Adrenal gland (tissue), 9 donors: ENCODE measurements at regions not wholly inside any gene's neighbourhood (a gene's known extent, or its start where the extent isn't known, plus 50 kb on each side); places are given as distances from the start of the nearest gene placed in this dataset.

Experiments
- DNase-seq, 7 donors: peaks; one replicate each; pipeline ENCODE4 v3.0.0-alpha.2; 2019 to 2020
- H3K27ac ChIP-seq, 5 donors: fragments of 200-600 bp; sonication (generic) in 4 of 5; 1 replicate in 3 of 5; 2 replicates in 2 of 5; pipeline versions ENCODE4 v1.5.1 to v1.8.0; 2016 to 2020; ENCODE audit warnings: mild to moderate bottlenecking in 1 of 5
- H3K27me3 ChIP-seq: fragments of 200-600 bp; 2 replicates; pipeline ENCODE4 v1.8.0; 2021
- H3K36me3 ChIP-seq, 2 donors: fragments of 200-600 bp; replicated peaks in 1 of 2; 1 replicate in 1 of 2; 2 replicates in 1 of 2; pipeline versions ENCODE4 v1.5.1 to v1.8.0; 2018 to 2022
- H3K4me1 ChIP-seq, 2 donors: fragments of 200-600 bp; replicated peaks in 1 of 2; 1 replicate in 1 of 2; 2 replicates in 1 of 2; pipeline versions ENCODE4 v1.5.1 to v1.8.0; 2018 to 2021
- H3K4me3 ChIP-seq, 4 donors: fragments of 200-600 bp; sonication (generic) in 3 of 4; one replicate each; pipeline ENCODE4 v1.5.1; 2016 to 2018
- H3K9me3 ChIP-seq, 3 donors: fragments of 200-600 bp; sonication (generic) in 1 of 3; replicated peaks in 1 of 3; 1 replicate in 2 of 3; 2 replicates in 1 of 3; pipeline versions ENCODE4 v1.5.1 to v1.8.0; 2016 to 2021
- CTCF ChIP-seq, 6 experiments: fragments of 450-650 bp in 4 of 6; fragments of 200-600 bp in 2 of 6; sonication (generic) in 1 of 6; IDR thresholded peaks; 1 replicate in 5 of 6; 2 replicates in 1 of 6; pipeline versions ENCODE4 v1.5.1 to v1.8.0; 2016 to 2021; ENCODE audit warnings: antibody characterized with exemption in 6 of 6, mild to moderate bottlenecking in 2 of 6, moderate library complexity in 1 of 6
- POLR2A ChIP-seq, 2 donors: fragments of 450-650 bp; IDR thresholded peaks; one replicate each; pipeline ENCODE4 v1.6.1; 2017; ENCODE audit warnings: antibody characterized with exemption in 2 of 2, mild to moderate bottlenecking in 2 of 2, moderate library complexity in 1 of 2
- WGBS, 4 donors: extraction: QIAGEN DNeasy Blood & Tissue Kit in 2 of 4; methylation state at CpG; one replicate each; pipeline versions ENCODE4 v1.1.5 to v1.1.7; 2013 to 2017; 5-methylcytosine and 5-hydroxymethylcytosine counted together
- intact Hi-C, 2 donors: fragments of 100-400 bp; cut with DNase I; formaldehyde crosslinking; loops; one replicate each; pipeline versions ENCODE4 v1.14.1 to v1.15.0; 2022 to 2023
- donor health status: healthy with polysubstance abuse.
- donor health status: Bipolar disorder and iron deficiency.
- donor health status: DM: yes; HTN: yes; CAD: no.
- donor health status: DM: no; HTN: no; CAD: no.
- donor health status: DM: no; HTN: no; CAD: no.

GRCh38 chr3:182462152-182462551 is 331.2 kb upstream of the ATP11B start:
- Histone ChIP-seq H3K4me3 (no peak overlapping the region), H3K27me3 (no peaks in the 10 kb centered on the region), H3K9me3 (no peaks in the 10 kb centered on the region), H3K36me3 (no peaks in the 10 kb centered on the region), H3K27ac (no peak overlapping the region), H3K4me1 (no peaks in the 10 kb centered on the region)
- DNase-seq: no peak
- TF ChIP-seq CTCF (IDR thresholded peaks at IDR 0.05): no peak
- TF ChIP-seq POLR2A (IDR thresholded peaks at IDR 0.05): no peak
- intact Hi-C loops: no loop called here

- intact Hi-C loops: no loop called here
- Histone ChIP-seq H3K4me1 (no peaks in the 10 kb centered on the region), H3K27ac (no peak overlapping the region), H3K9me3 (no peaks in the 10 kb centered on the region), H3K4me3 (no peak overlapping the region), H3K27me3 (no peaks in the 10 kb centered on the region), H3K36me3 (no peaks in the 10 kb centered on the region)
- 61 to 80% (median 73%) methylated on average over 2 of the region's 2 CpGs for WGBS, 4 donors
- TF ChIP-seq POLR2A (IDR thresholded peaks at IDR 0.05) (no peak), CTCF (IDR thresholded peaks at IDR 0.05) (no peak)
- no peak for DNase-seq
Measured at GRCh38 chr3:182464513-182465145, 328.7 kb upstream of the ATP11B start.

- Histone ChIP-seq H3K9me3 (no peaks in the 10 kb centered on the region), H3K4me3 (no peak overlapping the region), H3K27ac (no peak overlapping the region), H3K27me3 (no peaks in the 10 kb centered on the region), H3K36me3 (no peaks in the 10 kb centered on the region), H3K4me1 (no peaks in the 10 kb centered on the region)
- no peak for DNase-seq
- WGBS, 4 donors: 68 to 84% (median 72%) methylated on average over 2 to 3 of the region's 3 CpGs
- intact Hi-C loops: no loop called here
- TF ChIP-seq POLR2A (IDR thresholded peaks at IDR 0.05) (no peak), CTCF (IDR thresholded peaks at IDR 0.05) (no peak)
Measured at GRCh38 chr3:182465301-182466185, 327.8 kb upstream of the ATP11B start.

- intact Hi-C loops: no loop called here
- no peak for TF ChIP-seq POLR2A (IDR thresholded peaks at IDR 0.05)
- TF ChIP-seq CTCF (IDR thresholded peaks at IDR 0.05): no peak
- Histone ChIP-seq H3K27me3 (no peaks in the 10 kb centered on the region), H3K36me3 (no peaks in the 10 kb centered on the region), H3K27ac (no peak overlapping the region), H3K9me3 (no peaks in the 10 kb centered on the region), H3K4me3 (no peak overlapping the region), H3K4me1 (no peaks in the 10 kb centered on the region)
- no peak for DNase-seq
- 89 to 100% (median 92%) methylated on average over 2 of the region's 2 CpGs for WGBS, 4 donors
Measured at GRCh38 chr3:182469086-182469485, 324.2 kb upstream of the ATP11B start.
